ENCODE measurements at regions not wholly inside any gene's neighbourhood (a gene's known extent, or its start where the extent isn't known, plus 50 kb on each side); places are given as distances from the start of the nearest gene placed in this dataset.
"Not testable (repeated sequence)": the region's sequence is repeated elsewhere in the genome, so short reads cannot be mapped to it uniquely, and the experiment has no call there.

GRCh38 chr6:119727504-119728219 is 378.1 kb upstream of the MAN1A1 start:
- H3K27ac ChIP-seq (ENCODE audit: extremely low read depth, low read depth, low read length), result no peak overlapping the region
- no peaks in the 10 kb centered on the region for H3K36me3 ChIP-seq (ENCODE audit: control insufficient read depth in 2 of 2, insufficient read depth in 1 of 2, low read length in 2 of 2)
- no peaks in the 10 kb centered on the region for H3K4me1 ChIP-seq (ENCODE audit: control insufficient read depth, insufficient read depth, low read length)
- POLR2A ChIA-PET, result no interaction called here
- H3K4me3 ChIP-seq (ENCODE audit: low read depth, low read length), result no peak overlapping the region
- H3K9me3 ChIP-seq (ENCODE audit: control insufficient read depth, insufficient read depth, low read depth, low read length), result no peaks in the 10 kb centered on the region
- CTCF ChIA-PET, result interaction anchor here (0.6 to 1.4 kb wide), 3 partner anchors 12 to 1050 kb away, joined by 3 to 6 read pairs (median 3); no protein-coding TSS in a partner anchor
- peak; percentile 41 for TF ChIP-seq EGR2 (tag by site-specific recombination; IDR thresholded peaks at IDR 0.05; ENCODE audit: low read depth)
- TF ChIP-seq ZNF488 (tag by site-specific recombination; IDR thresholded peaks at IDR 0.05), result no peak
- peak; percentile 26; the same call in 1 of the 2 replicates for TF ChIP-seq ZIC2 (tag by site-specific recombination; IDR thresholded peaks at IDR 0.05)
- no peak for TF ChIP-seq ZNF174 (tag by site-specific recombination; IDR thresholded peaks at IDR 0.05)
- no peak for TF ChIP-seq ZNF112 (tag by site-specific recombination; IDR thresholded peaks at IDR 0.05)
- TF ChIP-seq ZFHX2 (tag by site-specific recombination; conservative IDR thresholded peaks at IDR 0.05), result peak; percentile 26; the same call in 1 of the 2 replicates
- no peak for TF ChIP-seq PRDM10 (tag by site-specific recombination; IDR thresholded peaks at IDR 0.05)
- 0 out of 2 replicates have a peak, but pooled peaks have one; percentile 23 for TF ChIP-seq SCRT2 (tag by site-specific recombination; IDR thresholded peaks at IDR 0.05)

GRCh38 chr6:119726912-119727311 is 377.4 kb upstream of the MAN1A1 start:
- H3K4me3 ChIP-seq (ENCODE audit: low read depth, low read length); H3K36me3 ChIP-seq (ENCODE audit: control insufficient read depth in 2 of 2, insufficient read depth in 1 of 2, low read length in 2 of 2); POLR2A ChIA-PET; H3K9me3 ChIP-seq (ENCODE audit: control insufficient read depth, insufficient read depth, low read depth, low read length); H3K4me1 ChIP-seq (ENCODE audit: control insufficient read depth, insufficient read depth, low read length); H3K27ac ChIP-seq (ENCODE audit: extremely low read depth, low read depth, low read length): not testable (repeated sequence)
- CTCF ChIA-PET, result interaction anchor here (0.6 kb wide), 1 partner anchor 1051 kb away, joined by 3 read pairs; no protein-coding TSS in a partner anchor

GRCh38 chr6:119726086-119726485 is 376.5 kb upstream of the MAN1A1 start:
- POLR2A ChIA-PET, result no interaction called here
- no peak for TF ChIP-seq MZF1 (tag by site-specific recombination; IDR thresholded peaks at IDR 0.05; ENCODE audit: borderline replicate concordance)
- no peak for TF ChIP-seq ZNF514 (tag by site-specific recombination; IDR thresholded peaks at IDR 0.05)
- TF ChIP-seq ZNF701 (tag by site-specific recombination; IDR thresholded peaks at IDR 0.05), result no peak
- no peak for TF ChIP-seq ELK4 (IDR thresholded peaks at IDR 0.05; ENCODE audit: borderline replicate concordance, low read depth, low read length)
- TF ChIP-seq AEBP2 (tag by site-specific recombination; IDR thresholded peaks at IDR 0.05; ENCODE audit: borderline replicate concordance), result no peak
- no peak for TF ChIP-seq ZFP69B (tag by site-specific recombination; IDR thresholded peaks at IDR 0.05)
- TF ChIP-seq ZNF692 (tag by site-specific recombination; IDR thresholded peaks at IDR 0.05), result no peak
- TF ChIP-seq ZNF610 (tag by site-specific recombination; IDR thresholded peaks at IDR 0.05; ENCODE audit: borderline replicate concordance), result no peak
- no peak for TF ChIP-seq ZNF26 (tag by site-specific recombination; IDR thresholded peaks at IDR 0.05)
- no peak for TF ChIP-seq KLF1 (tag by site-specific recombination; IDR thresholded peaks at IDR 0.05)
- no peak for TF ChIP-seq ZNF157 (tag by site-specific recombination; IDR thresholded peaks at IDR 0.05)
- Histone ChIP-seq H3K4me3 (ENCODE audit: low read depth, low read length) (no peak overlapping the region), H3K4me1 (ENCODE audit: control insufficient read depth, insufficient read depth, low read length) (no peaks in the 10 kb centered on the region), H3K27ac (ENCODE audit: extremely low read depth, low read depth, low read length) (no peak overlapping the region), H3K36me3 (ENCODE audit: control insufficient read depth in 2 of 2, insufficient read depth in 1 of 2, low read length in 2 of 2) (no peaks in the 10 kb centered on the region), H3K9me3 (ENCODE audit: control insufficient read depth, insufficient read depth, low read depth, low read length) (no peaks in the 10 kb centered on the region)
- CTCF ChIA-PET, result interaction anchor here (0.7 kb wide), 3 partner anchors 10 to 237 kb away, joined by 3 read pairs; no protein-coding TSS in a partner anchor

Measured in HEK293 (cell line).